Ishikawa (cell line): ENCODE measurements at regions not wholly inside any gene's neighbourhood (a gene's known extent, or its start where the extent isn't known, plus 50 kb on each side); places are given as distances from the start of the nearest gene placed in this dataset.

Experiments
- CEBPB ChIP-seq: IDR thresholded peaks from 2 replicates; pipeline ENCODE4 v1.6.1; 2012
- CREB1 ChIP-seq: IDR thresholded peaks from 2 replicates; pipeline ENCODE4 v1.6.1; 2012; ENCODE audit warnings: low read depth
- EGR1 ChIP-seq: IDR thresholded peaks from 2 replicates; pipeline ENCODE4 v1.6.1; 2012
- EP300 ChIP-seq: IDR thresholded peaks from 2 replicates; pipeline ENCODE4 v1.6.1; 2012; ENCODE audit warnings: borderline replicate concordance
- FOXM1 ChIP-seq: IDR thresholded peaks from 2 replicates; pipeline ENCODE4 v1.6.1; 2012; ENCODE audit warnings: low read depth, borderline replicate concordance
- NFIC ChIP-seq: IDR thresholded peaks from 2 replicates; pipeline ENCODE4 v1.6.1; 2012
- RAD21 ChIP-seq: IDR thresholded peaks from 2 replicates; pipeline ENCODE4 v1.6.1; 2012; ENCODE audit warnings: low read depth
- TAF1 ChIP-seq: IDR thresholded peaks from 2 replicates; pipeline ENCODE4 v1.6.1; 2012; ENCODE audit warnings: low read depth, mild to moderate bottlenecking
- TCF12 ChIP-seq: IDR thresholded peaks from 2 replicates; pipeline ENCODE4 v1.6.1; 2012; ENCODE audit warnings: low read depth
- TEAD4 ChIP-seq: IDR thresholded peaks from 2 replicates; pipeline ENCODE4 v1.6.1; 2012
- YY1 ChIP-seq: IDR thresholded peaks from 2 replicates; pipeline ENCODE4 v1.6.1; 2012; ENCODE audit warnings: low read depth
- ZBTB7A ChIP-seq: IDR thresholded peaks from 2 replicates; pipeline ENCODE4 v1.6.1; 2012; ENCODE audit warnings: low read depth
- TF ChIP-seq, protein P1 (sequence below): IDR thresholded peaks from 2 replicates; pipeline ENCODE4 v1.6.1; 2012
- TF ChIP-seq, protein P2 (sequence below): IDR thresholded peaks from 2 replicates; pipeline ENCODE4 v1.6.1; 2012; ENCODE audit warnings: low read depth, mild to moderate bottlenecking
- TF ChIP-seq, protein P3 (sequence below): IDR thresholded peaks from 2 replicates; pipeline ENCODE4 v1.6.1; 2012

DNA sequence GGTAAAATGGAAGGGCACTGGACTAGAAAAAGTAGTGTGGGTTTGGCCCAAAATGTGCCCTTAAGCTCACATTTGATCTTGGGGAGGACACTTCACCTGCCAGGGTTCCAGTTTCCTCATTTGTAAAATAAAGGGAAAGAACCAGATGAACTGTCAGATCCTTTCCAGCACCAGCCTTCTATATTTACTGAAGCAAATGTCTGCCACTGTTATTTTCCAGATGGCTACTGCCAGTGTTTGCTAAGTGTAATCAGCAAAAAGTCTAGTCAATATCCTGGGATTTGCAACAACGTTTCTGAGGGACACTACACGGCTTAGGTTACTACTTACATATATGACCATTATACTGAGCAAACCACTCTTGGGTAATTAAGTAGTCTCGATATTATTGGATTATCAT, 340.3 kb downstream of the KCNN2 start:
- TF ChIP-seq TAF1 (no peak), RAD21 (no peak)
- TF ChIP-seq, protein P1, sequence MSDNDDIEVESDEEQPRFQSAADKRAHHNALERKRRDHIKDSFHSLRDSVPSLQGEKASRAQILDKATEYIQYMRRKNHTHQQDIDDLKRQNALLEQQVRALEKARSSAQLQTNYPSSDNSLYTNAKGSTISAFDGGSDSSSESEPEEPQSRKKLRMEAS: no peak

DNA sequence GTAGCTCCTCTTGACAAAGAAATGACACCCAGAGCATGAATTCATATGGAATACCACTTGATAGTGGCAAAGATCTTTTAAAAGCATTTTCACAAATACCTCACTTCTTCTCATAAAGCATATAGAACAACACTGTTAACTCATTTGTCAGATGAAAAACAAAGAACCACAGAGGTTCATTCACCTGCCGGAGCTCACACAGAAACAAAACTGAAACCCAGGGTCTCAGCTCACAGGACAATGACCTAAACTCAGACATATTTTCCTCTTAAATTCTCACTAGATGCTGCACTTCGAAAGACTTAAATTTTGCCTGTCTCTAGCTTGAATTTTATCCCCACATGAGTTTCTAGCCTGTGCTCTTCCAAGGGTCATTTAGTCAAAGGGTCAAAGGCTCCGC, 339.0 kb downstream of the KCNN2 start:
- TF ChIP-seq NFIC (no peak), TAF1 (no peak), YY1 (no peak), FOXM1 (no peak), TEAD4 (no peak), TCF12 (no peak), EGR1 (no peak)
- TF ChIP-seq, protein P1: no peak

DNA sequence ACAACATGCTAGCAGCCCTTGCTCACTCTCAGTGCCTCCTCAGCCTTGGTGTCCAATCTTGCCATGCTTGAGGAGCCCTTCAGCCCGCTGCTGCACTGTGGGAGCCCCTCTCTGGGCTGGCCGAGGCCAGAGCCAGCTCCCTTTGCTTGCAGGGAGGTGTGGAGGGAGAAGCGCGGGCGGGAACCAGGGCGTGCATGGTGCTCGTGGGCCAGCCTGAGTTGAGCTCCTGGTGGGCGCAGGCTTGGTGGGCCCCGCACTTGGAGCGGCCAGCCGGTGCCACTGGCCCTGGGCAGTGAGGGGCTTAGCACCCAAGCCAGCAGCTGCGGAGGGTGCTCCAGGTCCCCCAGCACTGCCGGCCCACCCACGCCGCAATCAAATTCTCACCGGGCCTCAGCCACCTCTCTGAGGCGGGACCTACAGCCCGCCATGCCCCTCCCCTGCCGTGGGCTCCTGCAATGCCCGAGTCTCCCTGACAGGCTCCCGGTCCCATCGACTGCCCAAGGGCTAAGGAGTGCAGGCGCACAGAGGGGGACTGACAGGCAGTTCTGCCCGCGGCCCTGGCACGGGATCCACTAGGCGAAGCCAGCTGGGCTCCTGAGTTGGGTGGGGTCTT, 333.5 kb downstream of the KCNN2 start:
- TF ChIP-seq TCF12: no peak
- no peak for TF ChIP-seq TAF1
- no peak for TF ChIP-seq RAD21
- no peak for TF ChIP-seq NFIC
- TF ChIP-seq EGR1: no peak
- TF ChIP-seq CEBPB: no peak
- TF ChIP-seq, protein P2, sequence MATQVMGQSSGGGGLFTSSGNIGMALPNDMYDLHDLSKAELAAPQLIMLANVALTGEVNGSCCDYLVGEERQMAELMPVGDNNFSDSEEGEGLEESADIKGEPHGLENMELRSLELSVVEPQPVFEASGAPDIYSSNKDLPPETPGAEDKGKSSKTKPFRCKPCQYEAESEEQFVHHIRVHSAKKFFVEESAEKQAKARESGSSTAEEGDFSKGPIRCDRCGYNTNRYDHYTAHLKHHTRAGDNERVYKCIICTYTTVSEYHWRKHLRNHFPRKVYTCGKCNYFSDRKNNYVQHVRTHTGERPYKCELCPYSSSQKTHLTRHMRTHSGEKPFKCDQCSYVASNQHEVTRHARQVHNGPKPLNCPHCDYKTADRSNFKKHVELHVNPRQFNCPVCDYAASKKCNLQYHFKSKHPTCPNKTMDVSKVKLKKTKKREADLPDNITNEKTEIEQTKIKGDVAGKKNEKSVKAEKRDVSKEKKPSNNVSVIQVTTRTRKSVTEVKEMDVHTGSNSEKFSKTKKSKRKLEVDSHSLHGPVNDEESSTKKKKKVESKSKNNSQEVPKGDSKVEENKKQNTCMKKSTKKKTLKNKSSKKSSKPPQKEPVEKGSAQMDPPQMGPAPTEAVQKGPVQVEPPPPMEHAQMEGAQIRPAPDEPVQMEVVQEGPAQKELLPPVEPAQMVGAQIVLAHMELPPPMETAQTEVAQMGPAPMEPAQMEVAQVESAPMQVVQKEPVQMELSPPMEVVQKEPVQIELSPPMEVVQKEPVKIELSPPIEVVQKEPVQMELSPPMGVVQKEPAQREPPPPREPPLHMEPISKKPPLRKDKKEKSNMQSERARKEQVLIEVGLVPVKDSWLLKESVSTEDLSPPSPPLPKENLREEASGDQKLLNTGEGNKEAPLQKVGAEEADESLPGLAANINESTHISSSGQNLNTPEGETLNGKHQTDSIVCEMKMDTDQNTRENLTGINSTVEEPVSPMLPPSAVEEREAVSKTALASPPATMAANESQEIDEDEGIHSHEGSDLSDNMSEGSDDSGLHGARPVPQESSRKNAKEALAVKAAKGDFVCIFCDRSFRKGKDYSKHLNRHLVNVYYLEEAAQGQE: no peak
- no peak for TF ChIP-seq FOXM1
- no peak for TF ChIP-seq CREB1
- TF ChIP-seq, protein P1: no peak
- TF ChIP-seq EP300: no peak
- no peak for TF ChIP-seq ZBTB7A
- TF ChIP-seq, protein P3, sequence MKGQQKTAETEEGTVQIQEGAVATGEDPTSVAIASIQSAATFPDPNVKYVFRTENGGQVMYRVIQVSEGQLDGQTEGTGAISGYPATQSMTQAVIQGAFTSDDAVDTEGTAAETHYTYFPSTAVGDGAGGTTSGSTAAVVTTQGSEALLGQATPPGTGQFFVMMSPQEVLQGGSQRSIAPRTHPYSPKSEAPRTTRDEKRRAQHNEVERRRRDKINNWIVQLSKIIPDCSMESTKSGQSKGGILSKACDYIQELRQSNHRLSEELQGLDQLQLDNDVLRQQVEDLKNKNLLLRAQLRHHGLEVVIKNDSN: no peak
- TF ChIP-seq TEAD4: no peak
- no peak for TF ChIP-seq YY1

DNA sequence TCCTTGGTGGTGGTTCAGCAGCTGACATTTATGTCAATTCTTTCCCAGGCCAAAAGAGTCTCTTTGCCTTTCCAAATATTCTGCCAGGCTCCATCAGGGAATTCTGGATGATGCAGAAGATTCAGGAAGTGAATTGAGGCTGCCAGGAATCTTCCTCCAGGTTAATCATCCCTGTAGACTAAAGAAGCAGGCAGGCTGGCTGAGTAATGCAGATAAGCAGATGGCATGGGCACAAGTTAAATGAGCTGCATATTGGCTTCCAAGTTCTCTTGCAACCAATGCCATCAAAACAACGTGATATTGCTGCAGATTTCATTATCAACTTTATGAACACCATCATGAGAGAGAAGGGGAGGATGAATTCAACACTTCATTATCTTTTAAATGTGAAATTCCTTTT, 324.5 kb downstream of the KCNN2 start:
- TF ChIP-seq, protein P1: no peak
- no peak for TF ChIP-seq ZBTB7A
- no peak for TF ChIP-seq EGR1
- TF ChIP-seq RAD21: no peak
- TF ChIP-seq TAF1: no peak
- no peak for TF ChIP-seq CEBPB
- TF ChIP-seq NFIC: no peak
- TF ChIP-seq TEAD4: no peak
- TF ChIP-seq FOXM1: no peak
- TF ChIP-seq, protein P3: no peak
- no peak for TF ChIP-seq TCF12
- TF ChIP-seq, protein P2: no peak
- no peak for TF ChIP-seq YY1
- no peak for TF ChIP-seq CREB1
- TF ChIP-seq EP300: no peak

DNA sequence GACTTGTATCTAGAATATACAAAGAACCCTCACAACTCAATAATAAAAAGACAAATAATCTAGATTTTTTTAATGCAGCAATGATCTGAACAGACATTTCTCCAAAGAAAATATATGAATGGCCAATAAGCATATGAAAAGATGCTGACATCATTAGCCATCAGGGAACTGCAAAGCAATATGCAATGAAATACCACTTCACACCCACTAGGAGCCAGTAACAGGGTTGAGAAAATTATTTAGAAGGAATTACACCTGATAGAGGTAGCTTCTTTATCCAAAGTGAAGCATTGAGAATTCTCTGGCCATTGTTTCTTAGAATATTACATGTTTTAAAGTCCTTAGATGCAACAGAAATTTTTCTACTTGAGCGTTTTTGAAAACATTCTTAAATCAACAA, 316.9 kb downstream of the KCNN2 start:
- TF ChIP-seq CEBPB (no peak), ZBTB7A (no peak), CREB1 (no peak), EP300 (no peak), RAD21 (no peak)
- TF ChIP-seq, protein P1: no peak

DNA sequence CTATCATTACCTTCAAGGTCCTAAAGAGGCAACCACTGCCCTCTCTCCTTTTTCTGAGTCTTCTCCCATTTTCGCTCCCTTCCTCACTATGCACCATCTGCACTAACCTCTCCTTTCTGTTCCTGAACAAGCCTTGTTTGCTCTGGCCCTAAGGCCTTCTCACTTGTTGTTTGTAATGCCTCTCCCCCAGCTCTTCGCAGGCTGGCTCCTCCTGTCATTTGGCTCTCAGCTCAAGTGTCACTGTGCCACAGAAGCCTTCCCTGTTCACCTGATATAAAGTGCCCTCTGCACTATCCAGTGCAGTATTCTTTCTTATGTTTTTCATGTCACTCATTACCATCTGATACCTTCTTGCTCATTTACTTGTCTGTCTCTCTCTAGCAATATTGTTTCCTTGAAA, 303.7 kb downstream of the KCNN2 start:
- no peak for TF ChIP-seq TCF12
- TF ChIP-seq, protein P2: no peak
- no peak for TF ChIP-seq CREB1
- TF ChIP-seq, protein P1: no peak
- TF ChIP-seq, protein P3: no peak
- no peak for TF ChIP-seq NFIC
- no peak for TF ChIP-seq EGR1
- no peak for TF ChIP-seq TAF1
- TF ChIP-seq CEBPB: no peak
- no peak for TF ChIP-seq YY1
- no peak for TF ChIP-seq FOXM1
- TF ChIP-seq EP300: no peak
- no peak for TF ChIP-seq RAD21
- no peak for TF ChIP-seq TEAD4
- TF ChIP-seq ZBTB7A: no peak
